Mesodermal cell (in vitro differentiated cells): ENCODE measurements at regions not wholly inside any gene's neighbourhood (a gene's known extent, or its start where the extent isn't known, plus 50 kb on each side); places are given as distances from the start of the nearest gene placed in this dataset.

Experiments used
- H3K27ac ChIP-seq: 2 replicates; pipeline ENCODE4 v1.7.0; 2013; ENCODE audit warnings: mild to moderate bottlenecking, low read depth, low read length, moderate library complexity; ENCODE audit not compliant: severe bottlenecking
- H3K36me3 ChIP-seq: 2 replicates; pipeline ENCODE4 v1.7.1; 2013; ENCODE audit warnings: mild to moderate bottlenecking, low read length, moderate library complexity; ENCODE audit not compliant: control insufficient read depth, insufficient read depth
- H3K4me1 ChIP-seq: one replicate; pipeline ENCODE4 v1.7.1; 2013; ENCODE audit warnings: mild to moderate bottlenecking, low read length; ENCODE audit not compliant: insufficient read depth, control insufficient read depth, poor library complexity, severe bottlenecking
- H3K4me3 ChIP-seq: 2 replicates; pipeline ENCODE4 v1.7.0; 2013; ENCODE audit warnings: low read length, control low read depth, mild to moderate bottlenecking; ENCODE audit not compliant: insufficient read depth, poor library complexity, severe bottlenecking; ENCODE audit errors: extremely low read depth
- H3K9me3 ChIP-seq: 2 replicates; pipeline ENCODE4 v1.7.1; 2013; ENCODE audit warnings: mild to moderate bottlenecking, low read length, moderate library complexity; ENCODE audit not compliant: control insufficient read depth
- WGBS, 2 experiments: methylation state at CpG; one replicate each; pipeline ENCODE4 v1.1.5; 2013; ENCODE audit warnings: missing lambda C conversion rate in 2 of 2; ENCODE audit not compliant: insufficient coverage in 2 of 2; 5-methylcytosine and 5-hydroxymethylcytosine counted together

DNA sequence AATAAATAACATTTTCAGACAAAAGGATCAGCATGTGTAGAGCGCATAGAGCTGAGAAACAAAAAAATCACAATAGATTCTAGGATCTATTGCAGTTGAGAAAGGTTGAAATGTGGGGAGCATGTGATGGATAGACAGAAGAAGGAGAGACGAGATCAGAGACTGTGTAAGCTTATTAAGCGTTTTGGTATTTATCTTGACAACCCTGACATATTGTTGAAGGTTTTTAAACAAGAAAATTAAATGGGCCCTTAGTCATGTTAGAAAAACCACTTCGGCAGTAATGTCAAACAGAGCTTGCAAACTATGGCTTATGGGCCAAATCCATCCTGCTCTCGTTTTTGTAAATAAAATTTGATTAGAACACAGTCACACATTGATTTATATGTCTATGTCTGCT is 200.5 kb upstream of the KLF4 start:
- H3K4me3 ChIP-seq = no peak overlapping the region
- no peaks in the 10 kb centered on the region for H3K4me1 ChIP-seq
- H3K36me3 ChIP-seq = no peaks in the 10 kb centered on the region
- 86 to 96% methylated on average over 1 to 3 of the region's 5 CpGs for WGBS, 2 experiments
- no peaks in the 10 kb centered on the region for H3K9me3 ChIP-seq
- H3K27ac ChIP-seq = no peak overlapping the region

GRCh38 chr9:107688728-107689127 is 199.2 kb upstream of the KLF4 start:
- no peak overlapping the region for H3K27ac ChIP-seq

DNA sequence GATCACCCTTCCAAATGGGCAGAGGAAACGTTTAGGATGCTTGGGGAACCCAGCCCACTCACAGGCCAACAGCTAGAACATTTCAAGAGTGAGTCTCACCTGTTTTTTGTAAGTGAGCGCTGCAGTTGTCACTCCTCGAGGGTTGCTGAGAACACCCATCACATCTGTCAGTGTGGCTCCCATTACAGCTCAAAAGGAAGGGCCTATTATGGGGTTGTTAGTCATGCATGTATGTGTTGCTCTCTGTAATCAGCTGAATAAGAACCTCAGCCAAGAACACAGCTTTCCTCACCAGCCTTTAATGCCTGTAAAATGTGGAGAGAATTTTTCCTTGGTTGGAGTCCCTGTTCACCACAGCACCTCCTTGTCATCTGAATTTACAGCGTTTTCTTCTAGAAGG is 196.3 kb upstream of the KLF4 start:
- 70 to 88% methylated on average over 2 to 4 of the region's 4 CpGs for WGBS, 2 experiments
- no peaks in the 10 kb centered on the region for H3K9me3 ChIP-seq
- H3K36me3 ChIP-seq = no peaks in the 10 kb centered on the region
- no peak overlapping the region for H3K4me3 ChIP-seq
- no peak overlapping the region for H3K27ac ChIP-seq
- H3K4me1 ChIP-seq = peaks cover 7% of the 10 kb centered on the region

More at GRCh38 chr9:107688728-107689127, 199.2 kb upstream of the KLF4 start:
- peaks cover 3% of the 10 kb centered on the region for H3K4me1 ChIP-seq
- H3K9me3 ChIP-seq = no peaks in the 10 kb centered on the region
- H3K4me3 ChIP-seq = no peak overlapping the region
- no peaks in the 10 kb centered on the region for H3K36me3 ChIP-seq

- Histone ChIP-seq H3K36me3 (no peaks in the 10 kb centered on the region), H3K4me1 (peaks cover 7% of the 10 kb centered on the region), H3K27ac (no peak overlapping the region), H3K4me3 (no peak overlapping the region), H3K9me3 (no peaks in the 10 kb centered on the region)
- WGBS, 2 experiments = no CpG with 5 or more reads among the region's 3 CpGs
Measured at GRCh38 chr9:107685376-107685775, 195.8 kb upstream of the KLF4 start.

GRCh38 chr9:107684224-107684623 is 194.7 kb upstream of the KLF4 start:
- no peaks in the 10 kb centered on the region for H3K9me3 ChIP-seq
- H3K27ac ChIP-seq = no peak overlapping the region
- H3K4me3 ChIP-seq = no peak overlapping the region
- peaks cover 7% of the 10 kb centered on the region for H3K4me1 ChIP-seq
- H3K36me3 ChIP-seq = no peaks in the 10 kb centered on the region
- 96 to 100% methylated on average over 2 to 5 of the region's 6 CpGs for WGBS, 2 experiments

GRCh38 chr9:107683566-107683965 is 194.0 kb upstream of the KLF4 start:
- Histone ChIP-seq H3K36me3 (no peaks in the 10 kb centered on the region), H3K4me1 (peaks cover 7% of the 10 kb centered on the region), H3K9me3 (no peaks in the 10 kb centered on the region), H3K4me3 (no peak overlapping the region), H3K27ac (peak overlapping the region; percentile 23)

GRCh38 chr9:107681988-107682387 is 192.4 kb upstream of the KLF4 start:
- H3K4me3 ChIP-seq = no peak overlapping the region
- H3K4me1 ChIP-seq = peaks cover 7% of the 10 kb centered on the region
- no peak overlapping the region for H3K27ac ChIP-seq
- WGBS, 2 experiments = 86 to 100% methylated on average over 1 to 3 of the region's 4 CpGs
- H3K9me3 ChIP-seq = no peaks in the 10 kb centered on the region
- no peaks in the 10 kb centered on the region for H3K36me3 ChIP-seq

DNA sequence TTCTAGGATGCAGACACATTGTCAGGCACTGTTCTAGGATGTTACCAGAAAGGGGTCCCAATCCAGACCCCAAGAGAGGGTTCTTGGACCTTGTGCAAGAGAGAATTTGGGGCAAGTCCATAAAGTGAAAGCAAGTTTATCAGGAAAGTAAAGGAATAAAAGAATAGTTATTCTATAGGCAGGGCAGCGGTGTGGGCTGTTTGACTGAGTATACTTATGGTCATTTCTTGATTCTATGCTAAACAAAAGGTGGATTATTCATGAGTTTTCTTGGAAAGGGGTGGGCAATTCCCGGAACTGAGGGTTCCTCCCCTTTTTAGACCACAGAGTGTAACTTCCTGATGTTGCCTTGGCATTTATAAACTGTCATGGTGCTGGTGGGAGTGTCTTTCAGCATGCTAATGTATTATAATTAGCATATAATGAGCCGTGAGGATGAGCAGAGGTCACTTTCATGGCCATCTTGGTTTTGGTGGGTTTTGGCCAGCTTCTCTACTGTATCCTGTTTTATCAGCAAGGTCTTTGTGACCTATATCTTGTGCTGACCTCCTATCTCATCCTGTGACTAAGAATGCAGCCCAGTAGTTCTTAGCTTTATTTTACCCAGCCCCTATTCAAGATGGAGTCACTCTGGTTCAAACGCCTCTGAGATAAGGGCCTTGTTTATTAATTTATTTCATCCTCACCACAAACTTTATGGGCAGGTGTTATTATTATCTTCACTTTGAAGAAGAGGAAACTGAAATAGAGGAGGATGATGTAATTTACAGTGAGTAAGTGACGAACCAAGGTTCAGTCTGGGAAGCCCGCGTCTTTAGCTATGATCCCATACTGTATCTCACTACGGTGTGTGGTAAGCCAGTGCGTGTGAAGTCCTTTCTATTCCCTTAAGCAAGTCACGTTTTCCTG is 186.0 kb upstream of the KLF4 start:
- Histone ChIP-seq H3K9me3 (no peaks in the 10 kb centered on the region), H3K27ac (no peak overlapping the region)
- WGBS, 2 experiments = 92 to 96% methylated on average over 7 to 8 of the region's 10 CpGs

GRCh38 chr9:107674721-107675277 is 185.2 kb upstream of the KLF4 start:
- no peaks in the 10 kb centered on the region for H3K36me3 ChIP-seq

More for the DNA sequence above, 186.0 kb upstream of the KLF4 start:
- no peak overlapping the region for H3K4me3 ChIP-seq
- no peaks in the 10 kb centered on the region for H3K36me3 ChIP-seq
- H3K4me1 ChIP-seq = no peaks in the 10 kb centered on the region

GRCh38 chr9:107673861-107674720 is 184.5 kb upstream of the KLF4 start:
- WGBS, 2 experiments = no CpG with 5 or more reads among the region's 3 CpGs
- no peak overlapping the region for H3K4me3 ChIP-seq
- H3K9me3 ChIP-seq = no peaks in the 10 kb centered on the region
- H3K27ac ChIP-seq = no peak overlapping the region
- H3K4me1 ChIP-seq = no peaks in the 10 kb centered on the region
- H3K36me3 ChIP-seq = no peaks in the 10 kb centered on the region

More at GRCh38 chr9:107674721-107675277, 185.2 kb upstream of the KLF4 start:
- no peak overlapping the region for H3K4me3 ChIP-seq
- H3K4me1 ChIP-seq = no peaks in the 10 kb centered on the region
- H3K9me3 ChIP-seq = no peaks in the 10 kb centered on the region
- 48 to 69% methylated on average over 3 to 4 of the region's 5 CpGs for WGBS, 2 experiments
- H3K27ac ChIP-seq = no peak overlapping the region
